SK-N-MC (cell line): ENCODE measurements at regions not wholly inside any gene's neighbourhood (a gene's known extent, or its start where the extent isn't known, plus 50 kb on each side); places are given as distances from the start of the nearest gene placed in this dataset.

ENCODE experiments used
- DNase-seq: peaks from one replicate; pipeline ENCODE4 v3.0.0-alpha.2; 2011; ENCODE audit warnings: low read depth, low spot score
- H3K27ac ChIP-seq: fragments of 200-600 bp; sonication (generic); 2 replicates; pipeline ENCODE4 v1.5.1; 2016; ENCODE audit warnings: mixed run types
- H3K36me3 ChIP-seq: fragments of 200-600 bp; sonication (generic); 2 replicates; pipeline ENCODE4 v1.6.1; 2017; ENCODE audit warnings: antibody characterized with exemption, low read length, mixed read lengths; ENCODE audit not compliant: insufficient read depth
- H3K4me3 ChIP-seq: fragments of 200-600 bp; sonication (generic); 2 replicates; pipeline ENCODE4 v1.5.1; 2016
- H3K9ac ChIP-seq: fragments of 200-600 bp; sonication (generic); 2 replicates; pipeline ENCODE4 v1.8.0; 2017; ENCODE audit warnings: mixed run types, mixed read lengths; ENCODE audit not compliant: insufficient read length
- H3K9me3 ChIP-seq: fragments of 200-600 bp; sonication (generic); 2 replicates; pipeline ENCODE4 v1.6.1; 2017; ENCODE audit warnings: low read depth, mild to moderate bottlenecking, antibody characterized with exemption, low read length, moderate library complexity, mixed read lengths
- EZH2 ChIP-seq: fragments of 200-600 bp; sonication (generic); IDR thresholded peaks from one replicate; pipeline ENCODE4 v1.6.1; 2017; ENCODE audit warnings: antibody characterized with exemption
- FOXP2 ChIP-seq: optimal IDR thresholded peaks from 2 replicates; pipeline ENCODE3; 2011; ENCODE audit warnings: mild to moderate bottlenecking, moderate library complexity; ENCODE audit not compliant: insufficient read depth; ENCODE audit errors: extremely low read length, control extremely low read depth
- POLR2AphosphoS5 ChIP-seq: IDR thresholded peaks from 2 replicates; pipeline ENCODE4 v1.6.1; 2012; ENCODE audit warnings: mild to moderate bottlenecking, low read depth, low read length, borderline replicate concordance

GRCh38 chr1:5029136-5029535 is 374.7 kb downstream of the AJAP1 start:
- DNase-seq: no peak
- H3K9ac ChIP-seq: no peak overlapping the region
- no peak overlapping the region for H3K27ac ChIP-seq
- H3K9me3 ChIP-seq: no peaks in the 10 kb centered on the region
- no peak overlapping the region for H3K4me3 ChIP-seq
- TF ChIP-seq POLR2AphosphoS5 (no peak), FOXP2 (no peak), EZH2 (no peak)
- no peaks in the 10 kb centered on the region for H3K36me3 ChIP-seq

GRCh38 chr1:5012249-5012648 is 357.8 kb downstream of the AJAP1 start:
- Histone ChIP-seq H3K36me3 (no peaks in the 10 kb centered on the region), H3K27ac (no peak overlapping the region), H3K9me3 (no peaks in the 10 kb centered on the region), H3K9ac (no peak overlapping the region), H3K4me3 (no peak overlapping the region)
- no peak for DNase-seq
- TF ChIP-seq EZH2: no peak

- no peak overlapping the region for H3K9ac ChIP-seq
- no peak overlapping the region for H3K27ac ChIP-seq
- no peaks in the 10 kb centered on the region for H3K36me3 ChIP-seq
- TF ChIP-seq POLR2AphosphoS5 (no peak), EZH2 (no peak), FOXP2 (no peak)
- H3K4me3 ChIP-seq: no peak overlapping the region
- no peak for DNase-seq
- H3K9me3 ChIP-seq: no peaks in the 10 kb centered on the region
Measured at GRCh38 chr1:5010656-5011055, 356.2 kb downstream of the AJAP1 start.

- no peak overlapping the region for H3K27ac ChIP-seq
- H3K9me3 ChIP-seq: no peaks in the 10 kb centered on the region
- DNase-seq: no peak
- no peaks in the 10 kb centered on the region for H3K36me3 ChIP-seq
- no peak overlapping the region for H3K4me3 ChIP-seq
- no peak for TF ChIP-seq EZH2
- TF ChIP-seq POLR2AphosphoS5: no peak
- no peak for TF ChIP-seq FOXP2
- H3K9ac ChIP-seq: no peak overlapping the region
Measured at GRCh38 chr1:5010236-5010635, 355.8 kb downstream of the AJAP1 start.

GRCh38 chr1:5009376-5010065 is 355.1 kb downstream of the AJAP1 start:
- TF ChIP-seq FOXP2: no peak
- TF ChIP-seq POLR2AphosphoS5: no peak
- TF ChIP-seq EZH2: no peak
- no peak overlapping the region for H3K9ac ChIP-seq
- no peak overlapping the region for H3K27ac ChIP-seq
- H3K36me3 ChIP-seq: no peaks in the 10 kb centered on the region
- H3K9me3 ChIP-seq: no peaks in the 10 kb centered on the region
- H3K4me3 ChIP-seq: no peak overlapping the region
- DNase-seq: no peak

- no peak overlapping the region for H3K9ac ChIP-seq
- H3K27ac ChIP-seq: no peak overlapping the region
- no peaks in the 10 kb centered on the region for H3K9me3 ChIP-seq
- DNase-seq: no peak
- no peaks in the 10 kb centered on the region for H3K36me3 ChIP-seq
- no peak overlapping the region for H3K4me3 ChIP-seq
- TF ChIP-seq EZH2 (no peak), POLR2AphosphoS5 (no peak), FOXP2 (no peak)
Measured at GRCh38 chr1:5005171-5005570, 350.8 kb downstream of the AJAP1 start.

- TF ChIP-seq FOXP2 (no peak), EZH2 (no peak), POLR2AphosphoS5 (no peak)
- no peak for DNase-seq
- Histone ChIP-seq H3K36me3 (no peaks in the 10 kb centered on the region), H3K9ac (no peak overlapping the region), H3K27ac (no peak overlapping the region), H3K4me3 (no peak overlapping the region), H3K9me3 (no peaks in the 10 kb centered on the region)
Measured at GRCh38 chr1:5002676-5003075, 348.3 kb downstream of the AJAP1 start.

GRCh38 chr1:5001466-5001865 is 347.1 kb downstream of the AJAP1 start:
- TF ChIP-seq EZH2: no peak
- no peak for TF ChIP-seq FOXP2
- TF ChIP-seq POLR2AphosphoS5: no peak
- Histone ChIP-seq H3K9me3 (no peaks in the 10 kb centered on the region), H3K36me3 (no peaks in the 10 kb centered on the region), H3K27ac (no peak overlapping the region), H3K9ac (no peak overlapping the region), H3K4me3 (no peak overlapping the region)
- DNase-seq: no peak

- Histone ChIP-seq H3K9me3 (no peaks in the 10 kb centered on the region), H3K4me3 (no peak overlapping the region), H3K9ac (no peak overlapping the region), H3K27ac (no peak overlapping the region), H3K36me3 (no peaks in the 10 kb centered on the region)
- DNase-seq: no peak
- no peak for TF ChIP-seq EZH2
- TF ChIP-seq POLR2AphosphoS5: no peak
- TF ChIP-seq FOXP2: no peak
Measured at GRCh38 chr1:4986306-4986705, 331.9 kb downstream of the AJAP1 start.
